ENCODE measurements at regions not wholly inside any gene's neighbourhood (a gene's known extent, or its start where the extent isn't known, plus 50 kb on each side); places are given as distances from the start of the nearest gene placed in this dataset.
"Not testable (repeated sequence)": the region's sequence is repeated elsewhere in the genome, so short reads cannot be mapped to it uniquely, and the experiment has no call there.

DNA sequence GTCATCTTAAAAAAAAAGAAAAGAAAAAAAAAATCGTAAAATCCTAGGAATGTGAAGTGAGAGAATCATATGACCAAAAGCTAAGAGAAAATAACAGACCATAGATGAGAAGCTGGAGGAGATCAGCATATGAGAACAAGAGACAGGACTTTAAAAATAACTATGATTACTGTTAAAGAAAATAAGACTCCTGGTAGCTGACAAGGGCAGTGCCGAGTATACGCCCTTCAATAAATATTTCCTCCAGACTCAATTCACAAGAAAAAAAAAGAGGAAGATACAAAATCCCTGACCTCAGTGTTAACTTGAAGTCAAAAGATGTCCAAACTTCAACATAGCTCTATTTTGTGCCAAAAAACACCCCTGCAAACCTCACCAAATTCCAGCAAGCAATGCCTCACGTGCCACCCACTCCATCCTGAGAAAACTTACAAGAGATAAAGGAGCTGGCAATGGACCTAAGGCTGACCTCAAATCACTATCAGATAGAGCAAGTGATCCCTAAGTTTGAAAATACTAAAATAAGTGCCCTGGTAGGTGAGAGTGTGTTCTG, 817.2 kb downstream of the SOCS6 start:
- no peak for DNase-seq (ENCODE audit: low read depth)

DNA sequence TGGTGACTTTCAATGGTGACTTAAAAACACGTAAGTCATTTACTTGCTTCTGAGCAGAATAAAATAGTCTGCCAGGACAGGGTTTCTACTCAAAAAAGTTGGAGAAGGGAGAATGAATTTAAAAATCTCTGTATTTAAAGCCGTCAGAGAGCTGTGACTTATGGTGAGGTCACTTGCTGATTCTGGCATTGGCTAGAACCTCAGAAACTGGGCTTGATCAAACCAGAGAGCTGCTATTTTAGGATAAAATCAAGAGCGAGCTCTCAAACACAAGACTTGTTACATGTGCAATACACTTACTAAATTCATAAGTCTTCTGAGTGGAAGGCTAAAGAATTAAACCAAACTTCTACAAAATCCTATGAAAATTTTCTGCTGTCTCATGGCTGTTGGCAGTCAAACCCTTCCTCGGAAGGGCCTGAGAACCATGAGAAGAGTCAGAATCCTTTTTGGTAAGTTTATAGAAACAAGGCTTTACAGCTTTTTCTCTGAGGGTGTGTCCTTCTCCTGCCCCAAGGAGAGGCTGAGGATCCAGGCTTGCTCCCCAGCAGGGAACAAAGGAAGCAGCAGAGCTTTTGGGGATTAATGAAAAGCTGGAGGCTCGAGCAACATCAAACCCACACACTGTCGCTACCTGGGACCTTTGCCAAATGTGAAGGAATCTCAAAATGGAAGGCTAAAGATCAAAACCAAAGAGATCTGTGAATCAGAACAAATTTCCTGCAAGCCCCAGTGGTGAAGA, 816.4 kb downstream of the SOCS6 start:
- peak; percentile 2 for DNase-seq (ENCODE audit: low read depth)

DNA sequence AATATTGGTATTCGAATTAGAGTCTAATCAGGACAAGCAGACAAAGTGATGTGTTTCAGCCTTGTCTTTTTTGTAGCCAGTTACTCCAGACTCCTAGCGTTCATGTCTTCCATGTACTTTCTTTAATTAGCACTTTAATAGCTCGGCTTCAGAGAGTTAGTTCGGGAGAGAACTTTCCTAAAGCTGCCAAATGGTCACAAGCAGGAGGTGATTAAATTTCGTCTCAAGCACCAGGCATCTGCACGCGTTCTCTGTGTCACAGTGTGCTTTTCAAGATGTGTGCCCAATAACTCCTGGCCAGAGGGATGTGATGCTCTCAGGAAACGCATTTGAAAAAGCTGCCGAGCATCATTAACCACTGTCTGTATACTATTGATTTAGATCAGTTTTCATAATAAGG, 790.8 kb downstream of the SOCS6 start:
- no peak for DNase-seq (ENCODE audit: low read depth)

DNA sequence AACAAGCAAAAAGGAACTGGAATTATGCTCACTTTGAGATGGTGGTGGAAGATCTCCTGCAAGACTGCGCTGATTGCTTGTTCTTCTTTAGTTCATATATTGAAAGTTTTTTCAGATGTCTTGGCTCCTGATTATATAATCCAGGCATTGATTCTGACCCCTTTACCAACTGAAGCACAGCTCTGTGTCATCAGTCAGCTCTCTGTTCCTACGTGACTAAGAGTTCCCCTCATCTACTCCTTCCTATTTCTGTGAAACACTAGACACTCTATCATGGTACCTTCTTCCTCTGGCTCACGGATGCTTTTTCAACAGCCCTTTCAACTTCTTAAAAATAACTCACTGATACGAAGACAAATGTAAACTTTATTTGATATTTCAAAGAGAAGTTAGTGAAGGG, 788.6 kb downstream of the SOCS6 start:
- peak; percentile 0 for DNase-seq (ENCODE audit: low read depth)

DNA sequence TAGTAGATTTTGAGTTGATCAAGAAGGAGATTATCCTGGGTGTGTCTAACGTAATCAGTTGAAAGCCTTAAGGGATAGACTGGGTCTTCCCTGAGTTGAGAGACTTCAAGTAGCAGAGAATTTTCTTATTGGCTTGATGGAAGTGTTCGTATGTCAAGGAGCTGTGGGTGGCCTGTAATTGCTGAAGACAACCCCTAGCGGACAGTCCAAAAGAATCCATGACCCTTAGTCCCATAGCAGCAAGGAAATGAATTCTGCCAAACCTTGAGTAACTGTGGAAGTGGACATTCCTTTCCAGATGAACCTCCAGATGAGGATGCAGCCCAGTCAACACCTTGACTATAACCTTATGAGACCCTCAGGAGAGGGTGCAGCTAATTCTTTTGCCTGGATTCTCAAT, 786.3 kb downstream of the SOCS6 start:
- peak; percentile 5 for DNase-seq (ENCODE audit: low read depth)

DNA sequence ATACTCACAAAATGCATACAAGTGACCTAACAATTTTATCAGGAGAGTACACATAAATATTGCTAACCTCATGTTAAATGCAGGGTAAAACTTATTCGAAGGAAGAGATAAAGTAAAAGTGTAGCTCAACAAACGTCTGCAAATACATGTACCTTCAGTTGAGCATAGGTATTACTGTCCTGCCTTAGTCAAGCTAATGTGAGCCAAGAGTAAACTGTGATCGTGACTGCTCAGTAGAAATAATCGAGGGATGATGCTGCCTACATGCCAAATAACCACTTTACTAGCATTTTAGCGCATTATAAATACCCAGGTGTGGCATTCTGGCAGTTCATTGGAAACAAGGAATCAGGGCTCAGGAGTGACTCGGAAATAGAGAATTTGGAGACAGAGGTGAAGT, 779.5 kb downstream of the SOCS6 start:
- no peak for DNase-seq (ENCODE audit: low read depth)

DNA sequence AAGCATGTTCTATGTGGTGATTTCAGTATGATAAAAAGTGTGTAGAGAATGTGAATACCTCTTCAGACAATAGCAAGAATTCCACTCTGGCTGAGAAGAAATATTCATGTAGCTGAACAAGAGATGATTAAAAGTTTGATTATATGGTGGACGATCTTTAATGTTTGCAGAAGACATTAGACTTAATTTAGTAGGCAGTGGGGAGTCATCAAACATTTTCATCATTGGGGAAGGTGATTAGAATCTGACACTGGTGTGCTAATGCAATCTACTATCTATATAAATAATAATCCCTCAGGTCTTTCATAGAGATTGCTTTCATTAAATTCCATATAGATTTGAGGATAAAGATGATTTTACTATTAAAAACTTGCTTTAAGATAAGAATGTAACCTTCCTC, 761.0 kb downstream of the SOCS6 start:
- DNase-seq (ENCODE audit: low read depth) = no peak

DNA sequence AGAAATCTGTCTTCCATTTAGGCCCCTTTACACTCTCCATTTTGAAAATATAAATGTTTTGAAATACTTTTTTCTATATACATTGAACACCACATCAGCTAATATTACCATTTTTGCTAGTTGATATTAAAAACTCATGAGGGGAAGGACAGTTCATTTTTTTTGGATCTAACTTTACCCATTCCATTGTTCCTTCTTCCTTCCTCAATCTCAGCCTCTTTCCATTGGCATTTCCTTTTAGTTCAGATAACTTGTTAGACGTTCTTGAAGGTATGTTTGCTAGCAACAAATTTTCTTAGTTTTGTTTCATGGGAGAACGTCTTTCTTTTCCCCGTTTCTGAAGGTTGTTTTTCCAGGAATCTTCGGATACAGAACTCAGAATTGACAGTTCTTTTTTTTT, 759.0 kb downstream of the SOCS6 start:
- DNase-seq (ENCODE audit: low read depth) = no peak

DNA sequence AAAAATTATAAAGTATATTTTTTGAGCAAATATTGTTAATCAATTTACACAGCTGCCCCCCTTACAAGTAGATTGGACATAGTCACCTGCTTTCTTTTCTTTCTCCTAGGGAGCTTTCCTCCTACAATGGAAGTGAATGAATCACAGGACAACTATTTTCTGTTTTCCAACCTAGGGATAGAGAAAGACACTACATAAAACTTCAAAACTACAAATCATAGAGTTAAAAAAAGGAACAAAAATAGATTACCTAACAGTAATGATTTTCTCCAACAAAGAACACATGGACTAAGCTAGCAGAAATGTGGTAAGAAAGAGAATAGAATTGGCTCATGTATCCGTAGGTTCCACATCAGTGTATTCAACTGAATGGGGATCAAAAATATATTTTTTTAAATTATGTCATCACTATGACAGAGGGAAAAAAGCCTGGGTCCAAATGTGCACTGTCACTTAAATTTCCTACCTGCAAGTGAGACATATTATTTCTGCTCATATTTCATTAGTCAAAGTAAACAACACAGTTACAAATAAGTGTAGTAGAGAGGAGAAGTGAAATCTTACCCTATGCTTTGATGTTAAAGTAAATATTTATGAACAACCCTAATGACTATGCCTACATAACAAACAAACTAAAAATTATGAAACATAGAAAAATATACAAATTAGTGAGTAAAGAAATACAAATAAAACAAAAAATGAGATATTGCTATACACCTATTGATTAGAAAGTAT, 756.7 kb downstream of the SOCS6 start:
- DNase-seq (ENCODE audit: low read depth) = no peak

DNA sequence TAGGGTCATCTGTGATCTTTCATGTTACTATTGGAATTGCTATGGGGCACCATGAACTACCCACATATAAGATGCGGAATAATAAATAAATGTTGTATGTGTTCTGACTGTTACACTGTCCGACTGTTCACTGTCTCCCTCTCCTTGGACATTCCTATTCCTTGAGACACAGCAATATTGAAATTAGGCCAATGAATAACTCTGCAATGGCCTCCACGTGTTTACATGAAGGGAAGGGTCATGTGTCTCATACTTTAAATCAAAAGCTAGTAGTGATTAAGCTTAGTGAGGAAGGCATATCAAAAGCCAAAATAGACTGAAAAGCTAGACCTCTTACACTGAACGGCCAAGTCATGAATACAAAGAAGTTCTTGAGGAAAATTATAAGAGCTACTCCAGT, 751.3 kb downstream of the SOCS6 start:
- DNase-seq (ENCODE audit: low read depth) = peak; percentile 6

DNA sequence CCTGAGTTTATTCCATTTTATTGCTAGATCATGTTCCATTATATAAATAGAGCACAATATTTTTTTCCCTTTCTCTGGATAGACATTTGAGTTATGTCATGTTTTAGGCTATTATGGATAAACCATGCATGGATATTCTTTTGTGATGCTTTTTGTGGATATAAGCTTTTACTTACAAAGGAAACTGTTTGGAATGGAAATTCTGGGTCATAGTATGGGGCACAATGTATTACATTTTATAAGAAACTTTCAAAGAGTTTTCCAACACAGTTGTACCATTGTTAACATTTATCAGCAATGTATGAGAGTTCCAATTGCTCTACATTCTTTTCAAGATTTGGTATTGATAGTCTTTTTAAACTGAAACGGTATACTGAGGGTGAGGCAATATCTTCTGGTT, 749.4 kb downstream of the SOCS6 start:
- no peak for DNase-seq (ENCODE audit: low read depth)

DNA sequence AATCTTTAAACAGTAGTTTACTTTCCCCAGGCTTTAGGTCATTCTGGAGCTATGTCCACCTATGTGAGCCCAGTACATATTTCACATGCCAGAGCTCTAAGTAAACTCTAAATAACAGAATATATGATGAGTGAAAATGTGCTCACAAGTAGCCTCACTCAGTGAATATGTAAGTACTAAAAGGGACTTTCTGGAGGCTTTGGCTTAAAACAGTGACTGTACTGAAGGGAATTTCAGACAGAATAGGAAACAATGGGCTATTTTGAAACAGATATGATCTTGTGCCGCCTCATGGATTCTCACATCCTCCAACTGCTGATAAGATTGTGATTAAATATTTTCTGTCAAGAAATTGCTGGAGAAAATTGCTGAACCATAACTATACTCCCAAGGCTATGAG, 747.9 kb downstream of the SOCS6 start:
- DNase-seq (ENCODE audit: low read depth) = peak; percentile 31

DNA sequence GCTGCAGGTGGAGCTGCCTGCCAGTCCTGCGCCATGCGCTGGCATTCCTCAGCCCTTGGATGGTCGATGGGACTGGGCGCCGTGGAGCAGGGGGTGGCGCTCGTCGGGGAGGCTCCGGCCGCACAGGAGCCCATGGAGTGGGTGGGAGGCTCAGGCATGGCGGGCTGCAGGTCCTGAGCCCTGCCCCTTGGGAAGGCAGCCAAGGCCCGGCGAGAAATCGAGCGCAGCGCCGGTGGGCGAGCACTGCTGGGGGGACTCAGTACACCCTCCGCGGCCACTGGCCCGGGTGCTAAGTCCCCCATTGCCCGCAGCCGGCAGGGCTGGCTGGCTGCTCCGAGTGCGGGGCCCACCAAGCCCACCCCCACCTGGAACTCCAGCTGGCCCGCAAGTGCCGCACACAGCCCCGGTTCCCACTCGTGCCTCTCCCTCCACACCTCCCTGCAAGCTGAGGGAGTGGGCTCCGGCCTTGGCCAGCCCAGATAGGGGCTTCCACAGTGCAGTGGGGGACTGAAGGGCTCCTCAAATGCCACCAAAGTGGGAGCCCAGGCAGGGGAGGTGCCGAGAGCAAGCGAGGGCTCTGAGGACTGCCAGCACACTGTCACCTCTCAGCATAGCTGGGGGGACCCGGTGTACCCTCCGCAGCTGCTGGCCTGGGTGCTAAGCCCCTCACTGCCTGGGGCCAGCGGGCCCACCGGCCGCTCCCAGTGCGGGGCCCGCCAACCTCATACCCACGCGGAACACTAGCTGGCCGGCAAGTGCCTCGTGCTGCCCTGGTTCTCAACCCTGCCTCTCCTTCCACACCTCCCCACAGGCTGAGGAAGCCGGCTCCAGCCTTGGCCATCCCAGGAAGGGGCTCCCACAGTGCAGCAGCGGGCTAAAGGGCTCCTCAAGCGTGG, 742.7 kb downstream of the SOCS6 start:
- not testable (repeated sequence) for DNase-seq (ENCODE audit: low read depth)

DNA sequence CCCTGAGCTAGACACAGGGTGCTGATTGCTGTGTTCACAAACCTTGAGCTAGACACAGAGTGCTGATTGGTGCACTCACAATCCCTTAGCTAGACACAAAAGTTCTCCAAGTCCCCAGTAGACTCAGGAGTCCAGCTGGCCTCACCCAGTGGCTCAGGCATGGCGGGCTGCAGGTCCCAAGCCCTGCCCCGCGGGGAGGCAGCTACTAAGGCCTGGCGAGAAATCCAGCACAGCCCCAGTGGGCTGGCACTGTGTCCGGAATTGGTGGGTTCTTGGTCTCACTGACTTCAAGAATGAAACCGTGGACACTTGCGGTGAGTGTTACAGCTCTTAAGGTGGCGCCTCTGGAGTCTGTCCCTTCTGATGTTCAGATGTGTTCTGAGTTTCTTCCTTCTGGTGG, 741.2 kb downstream of the SOCS6 start:
- not testable (repeated sequence) for DNase-seq (ENCODE audit: low read depth)

DNA sequence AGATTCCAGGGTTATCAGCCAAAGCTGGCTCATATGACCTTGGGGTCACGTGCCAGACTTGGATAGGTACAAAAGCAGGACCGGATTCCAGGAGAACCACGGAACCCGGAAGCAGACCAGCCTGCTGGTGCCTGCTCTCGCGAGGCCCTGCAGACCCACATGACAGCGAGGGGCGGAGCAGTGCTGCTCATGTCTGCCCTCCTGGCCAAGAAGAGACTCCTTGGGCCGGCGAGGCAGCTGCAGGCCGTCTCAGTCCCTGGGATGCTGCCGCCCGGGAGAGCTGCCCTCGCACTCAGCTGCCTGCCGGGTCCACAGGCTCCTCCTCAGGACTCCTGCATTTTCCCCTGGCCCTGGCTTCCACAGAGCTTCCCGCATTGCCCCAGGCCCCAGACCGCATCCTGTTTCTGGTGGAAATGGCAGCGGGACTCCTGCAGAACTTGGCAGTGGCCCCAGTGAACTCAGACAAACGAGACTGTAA, 739.5 kb downstream of the SOCS6 start:
- DNase-seq (ENCODE audit: low read depth) = peak; percentile 91

DNA sequence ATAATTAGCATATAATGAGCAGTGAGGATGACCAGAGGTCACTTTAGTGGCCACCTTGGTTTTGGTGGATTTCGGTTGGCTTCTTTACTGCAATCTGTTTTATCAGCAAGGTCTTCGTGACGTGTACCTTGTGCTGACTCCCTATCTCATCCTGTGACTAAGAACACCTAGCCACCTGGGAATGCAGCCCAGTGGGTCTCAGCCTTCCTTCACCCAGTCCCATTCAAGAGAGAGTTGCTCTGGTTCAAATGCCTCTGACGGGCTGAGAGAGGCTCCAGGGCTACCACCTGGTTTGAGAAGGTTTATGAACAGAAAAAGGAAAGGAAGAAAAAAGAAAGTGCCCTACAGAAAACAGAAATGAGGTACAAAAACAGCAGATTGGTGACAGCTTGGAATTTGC, 738.7 kb downstream of the SOCS6 start:
- no peak for DNase-seq (ENCODE audit: low read depth)

DNA sequence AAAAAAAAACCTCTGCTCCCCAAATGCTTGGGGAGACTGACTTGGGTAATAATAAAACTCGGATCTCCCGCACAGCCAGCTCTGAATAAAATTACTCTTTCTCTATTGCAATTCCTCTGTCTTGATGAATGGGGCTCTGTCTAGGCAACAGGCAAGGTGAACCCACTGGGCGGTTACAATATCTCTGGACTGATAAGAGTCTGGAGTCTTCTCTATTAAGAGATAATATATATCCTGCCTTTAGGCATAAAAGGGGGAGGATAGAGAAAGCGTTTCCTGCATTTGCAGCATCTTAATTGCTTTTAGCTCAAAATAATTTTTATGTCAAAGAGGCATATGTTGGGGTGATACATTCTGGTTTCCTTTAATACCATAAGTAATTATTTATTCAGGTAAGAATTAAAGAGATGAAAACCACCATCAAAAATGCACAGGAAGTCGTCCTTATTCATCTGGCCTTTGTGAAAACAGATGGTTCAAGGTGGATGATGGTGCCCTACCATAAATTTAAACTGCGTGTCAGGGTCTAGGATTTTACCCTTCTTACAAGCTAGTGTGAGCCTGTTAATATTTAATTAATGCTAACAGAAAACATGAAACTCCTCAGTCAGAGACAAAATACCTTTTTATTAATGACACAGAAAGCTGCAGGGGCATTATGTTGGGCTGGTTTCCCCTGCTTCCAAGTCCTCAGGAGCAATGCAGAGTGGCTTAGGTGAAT, 736.8 kb downstream of the SOCS6 start:
- no peak for DNase-seq (ENCODE audit: low read depth)

DNA sequence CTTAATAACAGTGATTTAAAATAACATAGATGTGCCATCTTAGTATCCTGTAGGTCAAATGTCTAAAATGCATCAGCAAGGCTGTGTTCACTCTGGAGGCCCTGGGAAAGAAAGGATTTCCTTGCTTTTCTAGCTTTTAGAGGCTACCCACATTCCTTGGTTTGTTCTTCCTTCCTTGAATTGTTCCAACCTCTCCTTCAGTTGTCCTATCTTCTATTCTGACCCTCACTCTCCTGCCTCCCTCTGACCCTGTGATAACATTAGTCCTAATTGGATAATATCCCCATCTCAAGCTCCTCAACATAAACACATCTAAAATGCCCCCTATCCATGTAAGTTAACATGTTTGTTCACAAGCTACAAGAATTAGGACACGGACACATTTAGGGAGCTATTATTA, 733.5 kb downstream of the SOCS6 start:
- no peak for DNase-seq (ENCODE audit: low read depth)

DNA sequence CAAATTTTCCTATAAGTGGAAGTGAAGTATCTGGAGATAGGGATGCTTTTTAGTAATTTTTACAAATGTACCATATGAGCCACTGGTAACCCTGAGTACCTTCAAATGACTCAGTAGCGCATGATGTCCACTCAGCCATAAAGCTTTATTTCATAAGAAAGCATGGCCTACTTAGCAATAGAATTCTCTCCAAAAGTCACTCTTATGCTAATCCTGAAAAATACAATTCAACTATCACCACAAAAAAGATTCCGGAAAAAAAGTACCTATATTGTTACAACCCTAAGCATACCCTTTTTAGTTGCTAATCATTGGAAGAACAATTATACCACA, 732.2 kb downstream of the SOCS6 start:
- no peak for DNase-seq (ENCODE audit: low read depth)

DNA sequence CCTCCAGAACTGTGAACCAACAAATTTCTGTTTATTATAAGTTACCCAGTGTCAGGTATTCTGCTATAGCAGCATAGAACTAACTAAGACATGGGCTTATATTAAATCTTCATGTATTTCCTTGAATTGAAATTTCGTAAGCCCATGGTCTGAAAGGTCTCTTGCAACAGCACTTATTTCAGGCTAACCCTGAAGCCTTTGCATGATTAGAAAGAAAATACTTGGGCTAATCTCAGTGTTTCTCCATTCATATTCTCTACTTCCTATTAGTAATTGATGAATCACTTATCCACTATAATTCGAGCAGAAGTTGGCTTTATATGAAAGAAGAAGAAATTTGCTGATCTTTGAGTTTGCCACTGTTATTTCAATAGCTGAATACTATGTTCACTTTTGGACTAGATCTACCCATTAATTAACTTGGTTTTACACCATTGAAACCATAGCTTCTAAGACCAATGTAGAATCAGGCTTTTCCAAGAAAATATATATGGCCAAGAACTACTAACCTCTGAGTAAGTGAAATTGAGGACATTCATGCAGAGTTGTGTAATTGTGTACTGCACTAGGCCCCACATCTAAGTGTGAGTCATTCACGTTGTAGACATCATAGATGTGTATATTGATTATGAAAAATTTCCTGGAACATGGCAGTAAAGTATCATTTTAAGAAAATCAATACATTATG, 731.6 kb downstream of the SOCS6 start:
- DNase-seq (ENCODE audit: low read depth) = no peak

DNA sequence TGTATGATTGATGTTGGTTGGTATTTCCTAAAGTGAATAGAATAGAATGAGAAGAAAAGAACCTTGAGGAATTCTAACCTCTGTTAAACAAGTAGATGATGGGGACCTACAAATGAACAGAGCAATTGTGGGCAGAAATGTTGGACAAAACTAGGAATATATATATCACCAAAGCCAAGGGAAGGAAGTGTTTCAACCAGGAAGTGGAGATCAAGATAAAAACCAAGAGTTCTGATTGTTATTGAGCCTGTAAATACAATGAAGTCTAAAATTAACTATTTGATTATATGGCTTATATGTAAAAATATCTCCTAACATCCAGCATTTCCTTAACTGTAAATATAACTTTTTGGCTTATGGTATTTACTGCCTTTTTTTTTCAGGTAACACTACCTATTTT, 730.0 kb downstream of the SOCS6 start:
- DNase-seq (ENCODE audit: low read depth) = no peak
